Glomerular endothelial cell (primary cell): ENCODE measurements at regions not wholly inside any gene's neighbourhood (a gene's known extent, or its start where the extent isn't known, plus 50 kb on each side); places are given as distances from the start of the nearest gene placed in this dataset.

Source experiments
- DNase-seq: peaks from one replicate; pipeline ENCODE4 v3.0.0-alpha.2; 2011; ENCODE audit warnings: low read depth, low spot score; ENCODE audit errors: extremely low read depth

GRCh38 chrX:76228499-76228898, 55.6 kb downstream of the PBDC1 start:
- DNase-seq, result no peak

GRCh38 chrX:76248901-76249300, 76.0 kb downstream of the PBDC1 start:
- no peak for DNase-seq

- peak; percentile 0 for DNase-seq
These were observed 80.6 kb downstream of the PBDC1 start for GRCh38 chrX:76253432-76253831.

GRCh38 chrX:76279007-76279406, 106.1 kb downstream of the PBDC1 start:
- DNase-seq, result peak; percentile 7
